Psoas muscle (tissue), 7 donors: ENCODE measurements at regions not wholly inside any gene's neighbourhood (a gene's known extent, or its start where the extent isn't known, plus 50 kb on each side); places are given as distances from the start of the nearest gene placed in this dataset.

Source experiments
- ATAC-seq, 4 donors: fragments of 200-7000 bp; cut with Tn5 transposase; one replicate each; pipeline ENCODE4 v1.9.1; 2020; ENCODE audit warnings: moderate library complexity in 3 of 4, mild to moderate bottlenecking in 2 of 4
- DNase-seq, 2 donors: peaks; one replicate each; pipeline ENCODE4 v3.0.0-alpha.2; 2020
- H3K27ac ChIP-seq: fragments of 200-600 bp; one replicate; pipeline ENCODE4 v1.8.0; 2022
- H3K27me3 ChIP-seq, 3 donors: fragments of 200-600 bp in 1 of 3; one replicate each; pipeline versions ENCODE4 v1.6.1 to v1.8.0; 2013 to 2022; ENCODE audit warnings: low read length in 2 of 3, mild to moderate bottlenecking in 2 of 3, moderate library complexity in 1 of 3; ENCODE audit not compliant: insufficient read depth in 3 of 3
- H3K36me3 ChIP-seq, 2 donors: fragments of 200-600 bp in 1 of 2; one replicate each; pipeline versions ENCODE4 v1.6.1 to v1.8.0; 2013 to 2022; ENCODE audit warnings: low read depth in 1 of 2, mild to moderate bottlenecking in 1 of 2, moderate library complexity in 1 of 2; ENCODE audit not compliant: insufficient read depth in 1 of 2
- H3K4me1 ChIP-seq: fragments of 200-600 bp; one replicate; pipeline ENCODE4 v1.8.0; 2022
- H3K4me3 ChIP-seq: fragments of 200-600 bp; one replicate; pipeline ENCODE4 v1.8.0; 2022; ENCODE audit warnings: mild to moderate bottlenecking
- H3K9me3 ChIP-seq: fragments of 200-600 bp; one replicate; pipeline ENCODE4 v1.8.0; 2022
- CTCF ChIP-seq: fragments of 200-600 bp; IDR thresholded peaks from one replicate; pipeline ENCODE4 v1.8.0; 2022; ENCODE audit warnings: antibody characterized with exemption
- WGBS, 3 donors: extraction: QIAGEN DNeasy Blood & Tissue Kit; methylation state at CpG; one replicate each; pipeline versions ENCODE4 v1.1.6 to v1.1.7; 2013; 5-methylcytosine and 5-hydroxymethylcytosine counted together
- intact Hi-C, 2 donors: fragments of 100-400 bp; cut with DNase I; formaldehyde crosslinking; loops; one replicate each; pipeline versions ENCODE4 v1.11.0 to v1.14.2; 2022
- donor health status: healthy with polysubstance abuse.
- donor health status: DM: no; HTN: no; CAD: no; lungs with moderate emphysema.
- donor health status: Bipolar disorder and iron deficiency.
- donor health status: healthy.
- donor health status: DM: yes; HTN: yes; CAD: no.
- donor health status: DM: no; HTN: no; CAD: no.
- donor health status: DM: yes; HTN: yes; CAD: no.

GRCh38 chr20:40547483-40548091 is 141.4 kb downstream of the MAFB start:
- Histone ChIP-seq H3K4me1 (no peaks in the 10 kb centered on the region), H3K27ac (no peak overlapping the region), H3K27me3 (no peaks in the 10 kb centered on the region), H3K4me3 (no peak overlapping the region), H3K9me3 (no peaks in the 10 kb centered on the region), H3K36me3 (no peaks in the 10 kb centered on the region)
- ATAC-seq (no peak), DNase-seq (no peak)
- no peak for TF ChIP-seq CTCF
- WGBS, 3 donors, result 17 to 31% (median 30%) methylated on average over 2 of the region's 2 CpGs
- intact Hi-C loops, result no loop called here

GRCh38 chr20:40545478-40545877 is 143.6 kb downstream of the MAFB start:
- Histone ChIP-seq H3K36me3 (no peaks in the 10 kb centered on the region), H3K27me3 (no peaks in the 10 kb centered on the region), H3K4me1 (no peaks in the 10 kb centered on the region), H3K27ac (no peak overlapping the region), H3K4me3 (no peak overlapping the region), H3K9me3 (no peaks in the 10 kb centered on the region)
- DNase-seq (no peak), ATAC-seq (no peak)
- intact Hi-C loops, result no loop called here
- no peak for TF ChIP-seq CTCF
- WGBS, 3 donors, result 43 to 55% (median 52%) methylated on average over 2 of the region's 2 CpGs

- no peak for TF ChIP-seq CTCF
- H3K27me3 ChIP-seq, result no peaks in the 10 kb centered on the region
- no peaks in the 10 kb centered on the region for H3K36me3 ChIP-seq
- H3K9me3 ChIP-seq, result no peaks in the 10 kb centered on the region
- intact Hi-C loops, result no loop called here
- H3K27ac ChIP-seq, result no peak overlapping the region
- 87 to 97% (median 89%) methylated on average over 2 of the region's 2 CpGs for WGBS, 3 donors
- ATAC-seq (no peak), DNase-seq (no peak)
- H3K4me1 ChIP-seq, result no peaks in the 10 kb centered on the region
- no peak overlapping the region for H3K4me3 ChIP-seq
These were observed 147.0 kb downstream of the MAFB start for GRCh38 chr20:40542065-40542464.

- 37 to 45% (median 42%) methylated on average over 2 of the region's 2 CpGs for WGBS, 3 donors
- Histone ChIP-seq H3K27me3 (no peaks in the 10 kb centered on the region), H3K9me3 (no peaks in the 10 kb centered on the region), H3K4me1 (no peaks in the 10 kb centered on the region), H3K4me3 (no peak overlapping the region), H3K27ac (no peak overlapping the region), H3K36me3 (no peaks in the 10 kb centered on the region)
- TF ChIP-seq CTCF, result no peak
- ATAC-seq (no peak), DNase-seq (no peak)
- intact Hi-C loops, result no loop called here
These were observed 148.9 kb downstream of the MAFB start for GRCh38 chr20:40540166-40540565.

- Histone ChIP-seq H3K36me3 (no peaks in the 10 kb centered on the region), H3K27ac (no peak overlapping the region), H3K9me3 (no peaks in the 10 kb centered on the region), H3K27me3 (no peaks in the 10 kb centered on the region), H3K4me1 (no peaks in the 10 kb centered on the region), H3K4me3 (no peak overlapping the region)
- intact Hi-C loops, result no loop called here
- ATAC-seq (no peak), DNase-seq (no peak)
- WGBS, 3 donors, result 79 to 94% (median 82%) methylated on average over 3 of the region's 3 CpGs
- no peak for TF ChIP-seq CTCF
These were observed 150.9 kb downstream of the MAFB start for GRCh38 chr20:40538131-40538530.
